ENCODE measurements at regions not wholly inside any gene's neighbourhood (a gene's known extent, or its start where the extent isn't known, plus 50 kb on each side); places are given as distances from the start of the nearest gene placed in this dataset.
A peak's percentile ranks its signal among the peaks of the same experiment; 100 is the strongest.

DNA sequence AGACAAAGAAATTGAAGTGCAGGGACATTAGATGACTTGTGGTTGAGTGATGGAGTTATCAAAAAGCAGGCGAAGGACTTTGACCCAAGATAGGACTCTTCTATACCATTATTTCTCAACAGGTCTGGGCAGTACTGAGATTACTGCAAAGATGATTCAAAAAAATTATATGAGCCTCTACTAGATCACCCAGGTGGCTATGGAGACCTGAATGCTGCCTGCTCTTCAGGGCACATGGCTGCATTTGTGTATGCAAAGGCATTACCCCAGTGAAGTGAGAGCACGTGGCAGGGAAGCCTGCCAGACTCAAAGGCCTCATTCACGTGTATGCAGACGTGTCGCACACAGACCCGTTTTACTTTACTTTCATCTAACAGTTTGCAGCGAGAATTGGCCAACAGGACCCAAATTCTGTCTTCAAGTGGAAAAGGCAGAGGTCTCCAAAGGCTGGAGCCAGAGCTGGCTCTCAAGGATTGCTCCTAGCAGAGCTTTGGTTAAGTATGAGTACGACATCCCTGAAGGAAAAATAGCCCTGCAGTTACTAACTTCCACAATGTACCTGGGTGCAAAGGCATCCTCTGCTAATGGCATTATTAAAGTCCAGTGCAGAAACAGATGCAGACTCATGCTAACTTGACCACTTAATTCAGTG lies 113.8 kb upstream of the ARMC2 start:
- in situ Hi-C loops (cut with MboI; ENCODE audit: low pct_unique_long_range_greater_than_20kb in 2 of 9, low sequenced_read_pairs in 9 of 9, unreplicated experiment in 9 of 9) = no loop called here
- no peak for ATAC-seq (replicated peaks in 6 of 8)
- WGBS, 10 experiments = 52 to 100% (median 83%) methylated on average over 1 to 5 of the region's 8 CpGs; no CpG with 5 or more reads in 1 of the 10 experiments
- Histone ChIP-seq H3K27ac (no peak overlapping the region), H3K4me3 (no peak overlapping the region), H3K4me1 (replicated peaks in 1 of 2) (peaks cover 11 to 19% of the 10 kb centered on the region in 2 donors)

- no peak overlapping the region for H3K4me3 ChIP-seq
- peaks cover 11 to 13% of the 10 kb centered on the region in 2 donors for H3K4me1 ChIP-seq (replicated peaks in 1 of 2)
- no peak for ATAC-seq (replicated peaks in 6 of 8)
- in situ Hi-C loops (cut with MboI; ENCODE audit: low pct_unique_long_range_greater_than_20kb in 2 of 9, low sequenced_read_pairs in 9 of 9, unreplicated experiment in 9 of 9) = no loop called here
- WGBS, 10 experiments = 80 to 100% (median 93%) methylated on average over 1 to 2 of the region's 2 CpGs; no CpG with 5 or more reads in 1 of the 10 experiments
- H3K27ac ChIP-seq = no peak overlapping the region
Measured at GRCh38 chr6:108735310-108736001, 112.8 kb upstream of the ARMC2 start.

DNA sequence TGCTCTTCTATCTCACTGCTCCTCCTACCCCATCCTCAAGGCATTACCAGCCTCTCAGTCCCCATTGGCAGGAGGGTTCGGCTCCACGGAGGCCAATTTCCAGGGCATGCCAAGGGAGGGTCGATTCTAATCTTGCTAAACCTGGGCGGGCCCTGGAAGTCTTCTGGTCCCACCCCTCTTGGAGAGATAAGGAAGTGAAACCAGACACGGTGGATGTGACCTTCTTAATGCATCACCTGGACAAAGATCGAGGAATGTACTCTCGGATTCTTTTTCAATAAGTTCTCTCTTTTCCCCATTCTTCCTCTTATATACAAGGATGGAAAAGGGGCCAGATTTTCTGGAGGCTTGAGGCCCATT lies 112.2 kb upstream of the ARMC2 start:
- Histone ChIP-seq H3K27ac (no peak overlapping the region), H3K4me3 (no peak overlapping the region), H3K4me1 (replicated peaks in 1 of 2) (peaks cover 7 to 9% of the 10 kb centered on the region in 2 donors)
- ATAC-seq (replicated peaks in 6 of 8) = no peak
- 67 to 100% (median 82%) methylated on average over 1 to 5 of the region's 7 CpGs; no CpG with 5 or more reads in 4 of the 10 experiments for WGBS, 10 experiments
- in situ Hi-C loops (cut with MboI; ENCODE audit: low pct_unique_long_range_greater_than_20kb in 2 of 9, low sequenced_read_pairs in 9 of 9, unreplicated experiment in 9 of 9) = no loop called here

GRCh38 chr6:108736832-108737231 lies 111.4 kb upstream of the ARMC2 start:
- ATAC-seq (replicated peaks in 6 of 8) = peak in 7 of 8 experiments; percentile 56 to 86 (median 76)

DNA sequence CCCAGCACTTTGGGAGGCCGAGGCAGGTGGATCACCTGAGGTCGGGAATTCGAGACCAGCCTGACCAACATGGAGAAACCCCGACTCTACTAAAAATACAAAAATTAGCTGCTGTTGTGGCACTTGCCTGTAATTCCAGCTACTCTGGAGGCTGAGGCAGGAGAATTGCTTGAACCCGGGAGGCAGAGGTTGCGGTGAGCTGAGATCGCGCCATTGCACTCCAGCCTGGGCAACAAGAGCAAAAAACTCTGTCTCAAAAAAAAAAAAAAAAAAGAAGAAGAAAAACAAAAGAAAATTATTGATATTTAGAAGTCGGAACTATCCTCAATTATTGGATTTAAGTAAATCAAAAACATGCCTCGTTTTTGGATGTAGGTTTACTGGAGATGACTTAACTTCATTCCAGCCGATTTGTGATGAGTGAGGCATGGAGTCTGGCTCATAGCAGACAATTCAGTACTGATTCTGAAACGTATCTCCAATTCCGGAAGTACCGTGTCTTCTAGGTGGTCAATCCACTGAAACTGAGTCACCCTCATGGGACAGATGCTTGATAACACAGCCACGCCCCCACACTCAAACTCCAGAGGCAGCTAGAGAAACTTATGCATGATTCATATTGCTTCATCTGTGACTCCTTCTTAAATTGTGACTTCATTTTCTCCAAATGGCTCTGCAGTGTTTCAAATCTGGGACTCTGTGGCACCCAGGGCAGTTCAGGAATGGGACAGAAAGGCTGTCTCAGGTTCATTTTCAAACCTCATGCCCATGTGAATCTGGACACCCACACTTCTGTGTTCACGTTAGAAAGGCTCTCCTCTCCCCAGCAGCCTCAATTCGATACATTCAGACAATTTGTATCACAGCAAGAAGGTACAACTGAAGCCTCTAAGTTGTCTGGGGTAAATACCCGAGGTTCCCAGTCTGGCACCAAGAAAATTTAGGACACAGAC lies 110.4 kb upstream of the ARMC2 start:
- peak in 5 of 8 experiments; percentile 9 to 92 (median 67) for ATAC-seq (replicated peaks in 6 of 8)
- no peak overlapping the region for H3K27ac ChIP-seq
- H3K4me1 ChIP-seq (replicated peaks in 1 of 2) = no peaks in the 10 kb centered on the region
- WGBS, 10 experiments = 2 to 100% (median 91%) methylated on average over 5 to 16 of the region's 18 CpGs
- in situ Hi-C loops (cut with MboI; ENCODE audit: low pct_unique_long_range_greater_than_20kb in 2 of 9, low sequenced_read_pairs in 9 of 9, unreplicated experiment in 9 of 9) = no loop called here
- H3K4me3 ChIP-seq = no peak overlapping the region

More at GRCh38 chr6:108736832-108737231, 111.4 kb upstream of the ARMC2 start:
- 6 to 83% (median 34%) methylated on average over 1 to 4 of the region's 4 CpGs; no CpG with 5 or more reads in 1 of the 10 experiments for WGBS, 10 experiments
- Histone ChIP-seq H3K27ac (no peak overlapping the region), H3K4me1 (replicated peaks in 1 of 2) (peaks cover 4% of the 10 kb centered on the region in 2 donors), H3K4me3 (no peak overlapping the region)
- in situ Hi-C loops (cut with MboI; ENCODE audit: low pct_unique_long_range_greater_than_20kb in 2 of 9, low sequenced_read_pairs in 9 of 9, unreplicated experiment in 9 of 9) = no loop called here

GRCh38 chr6:108738684-108739416 lies 109.4 kb upstream of the ARMC2 start:
- WGBS, 10 experiments = 57 to 100% (median 91%) methylated on average over 1 to 14 of the region's 16 CpGs
- Histone ChIP-seq H3K4me3 (no peak overlapping the region), H3K27ac (no peak overlapping the region), H3K4me1 (replicated peaks in 1 of 2) (no peaks in the 10 kb centered on the region)
- no peak for ATAC-seq (replicated peaks in 6 of 8)
- in situ Hi-C loops (cut with MboI; ENCODE audit: low pct_unique_long_range_greater_than_20kb in 2 of 9, low sequenced_read_pairs in 9 of 9, unreplicated experiment in 9 of 9) = no loop called here

- H3K4me3 ChIP-seq = no peak overlapping the region
- ATAC-seq (replicated peaks in 6 of 8) = no peak
- WGBS, 10 experiments = 40 to 100% (median 93%) methylated on average over 1 to 8 of the region's 10 CpGs
- in situ Hi-C loops (cut with MboI; ENCODE audit: low pct_unique_long_range_greater_than_20kb in 2 of 9, low sequenced_read_pairs in 9 of 9, unreplicated experiment in 9 of 9) = no loop called here
- no peak overlapping the region for H3K27ac ChIP-seq
- H3K4me1 ChIP-seq (replicated peaks in 1 of 2) = peaks cover 0 to 2% of the 10 kb centered on the region in 2 donors
Measured at GRCh38 chr6:108739496-108740330, 108.5 kb upstream of the ARMC2 start.

GRCh38 chr6:108741331-108741989 lies 106.8 kb upstream of the ARMC2 start:
- H3K27ac ChIP-seq = no peak overlapping the region
- H3K4me1 ChIP-seq (replicated peaks in 1 of 2) = peaks cover 0 to 8% of the 10 kb centered on the region in 2 donors
- WGBS, 10 experiments = 37 to 100% (median 92%) methylated on average over 2 to 9 of the region's 9 CpGs
- H3K4me3 ChIP-seq = no peak overlapping the region
- in situ Hi-C loops (cut with MboI; ENCODE audit: low pct_unique_long_range_greater_than_20kb in 2 of 9, low sequenced_read_pairs in 9 of 9, unreplicated experiment in 9 of 9) = no loop called here
- ATAC-seq (replicated peaks in 6 of 8) = no peak

DNA sequence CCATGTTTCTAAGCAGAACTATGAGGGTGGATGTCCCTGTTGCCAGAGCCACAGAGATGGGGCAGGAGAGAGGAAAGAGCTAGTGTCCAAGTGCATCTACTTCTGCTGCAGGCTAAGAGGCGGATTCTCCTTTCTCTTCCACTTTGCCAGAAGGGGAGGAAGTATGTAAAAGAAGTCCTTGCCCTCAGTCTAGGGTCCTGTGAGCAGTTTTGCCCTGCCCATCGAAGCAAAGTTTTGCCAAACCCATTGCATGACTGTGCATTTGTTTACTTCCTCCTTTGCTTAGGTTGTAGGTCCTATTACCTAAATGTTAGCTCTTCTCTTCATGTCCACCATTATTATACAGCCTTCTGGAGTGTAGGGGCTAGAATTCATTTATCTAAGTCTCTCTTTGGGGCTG lies 106.2 kb upstream of the ARMC2 start:
- peaks cover 0 to 8% of the 10 kb centered on the region in 2 donors for H3K4me1 ChIP-seq (replicated peaks in 1 of 2)
- H3K27ac ChIP-seq = no peak overlapping the region
- in situ Hi-C loops (cut with MboI; ENCODE audit: low pct_unique_long_range_greater_than_20kb in 2 of 9, low sequenced_read_pairs in 9 of 9, unreplicated experiment in 9 of 9) = no loop called here
- no peak overlapping the region for H3K4me3 ChIP-seq
- WGBS, 10 experiments = 60 to 100% (median 88%) methylated on average over 1 to 2 of the region's 2 CpGs; no CpG with 5 or more reads in 4 of the 10 experiments
- ATAC-seq (replicated peaks in 6 of 8) = peak in 2 of 8 experiments; percentile 30 to 67

- no peak overlapping the region for H3K27ac ChIP-seq
- no peak for ATAC-seq (replicated peaks in 6 of 8)
Measured at GRCh38 chr6:108744244-108744972, 103.8 kb upstream of the ARMC2 start.

GRCh38 chr6:108744996-108745395 lies 103.2 kb upstream of the ARMC2 start:
- ATAC-seq (replicated peaks in 6 of 8) = peak in 1 of 8 experiments; percentile 47
- Histone ChIP-seq H3K27ac (no peak overlapping the region), H3K4me3 (no peak overlapping the region), H3K4me1 (replicated peaks in 1 of 2) (peaks cover 0 to 8% of the 10 kb centered on the region in 2 donors)
- 67 to 100% (median 87%) methylated on average over 1 to 3 of the region's 5 CpGs; no CpG with 5 or more reads in 2 of the 10 experiments for WGBS, 10 experiments
- in situ Hi-C loops (cut with MboI; ENCODE audit: low pct_unique_long_range_greater_than_20kb in 2 of 9, low sequenced_read_pairs in 9 of 9, unreplicated experiment in 9 of 9) = no loop called here

More at GRCh38 chr6:108744244-108744972, 103.8 kb upstream of the ARMC2 start:
- 56 to 88% (median 75%) methylated on average over 4 to 8 of the region's 8 CpGs for WGBS, 10 experiments
- in situ Hi-C loops (cut with MboI; ENCODE audit: low pct_unique_long_range_greater_than_20kb in 2 of 9, low sequenced_read_pairs in 9 of 9, unreplicated experiment in 9 of 9) = no loop called here
- Histone ChIP-seq H3K4me3 (no peak overlapping the region), H3K4me1 (replicated peaks in 1 of 2) (peaks cover 0 to 8% of the 10 kb centered on the region in 2 donors)

All from motor neuron (in vitro differentiated cells).